Mesodermal cell (in vitro differentiated cells): ENCODE measurements at regions not wholly inside any gene's neighbourhood (a gene's known extent, or its start where the extent isn't known, plus 50 kb on each side); places are given as distances from the start of the nearest gene placed in this dataset.

ENCODE experiments used
- H3K27ac ChIP-seq: 2 replicates; pipeline ENCODE4 v1.7.0; 2013; ENCODE audit warnings: mild to moderate bottlenecking, low read depth, low read length, moderate library complexity; ENCODE audit not compliant: severe bottlenecking
- H3K36me3 ChIP-seq: 2 replicates; pipeline ENCODE4 v1.7.1; 2013; ENCODE audit warnings: mild to moderate bottlenecking, low read length, moderate library complexity; ENCODE audit not compliant: control insufficient read depth, insufficient read depth
- H3K4me1 ChIP-seq: one replicate; pipeline ENCODE4 v1.7.1; 2013; ENCODE audit warnings: mild to moderate bottlenecking, low read length; ENCODE audit not compliant: insufficient read depth, control insufficient read depth, poor library complexity, severe bottlenecking
- H3K4me3 ChIP-seq: 2 replicates; pipeline ENCODE4 v1.7.0; 2013; ENCODE audit warnings: low read length, control low read depth, mild to moderate bottlenecking; ENCODE audit not compliant: insufficient read depth, poor library complexity, severe bottlenecking; ENCODE audit errors: extremely low read depth
- H3K9me3 ChIP-seq: 2 replicates; pipeline ENCODE4 v1.7.1; 2013; ENCODE audit warnings: mild to moderate bottlenecking, low read length, moderate library complexity; ENCODE audit not compliant: control insufficient read depth
- WGBS, 2 experiments: methylation state at CpG; one replicate each; pipeline ENCODE4 v1.1.5; 2013; ENCODE audit warnings: missing lambda C conversion rate in 2 of 2; ENCODE audit not compliant: insufficient coverage in 2 of 2; 5-methylcytosine and 5-hydroxymethylcytosine counted together

DNA sequence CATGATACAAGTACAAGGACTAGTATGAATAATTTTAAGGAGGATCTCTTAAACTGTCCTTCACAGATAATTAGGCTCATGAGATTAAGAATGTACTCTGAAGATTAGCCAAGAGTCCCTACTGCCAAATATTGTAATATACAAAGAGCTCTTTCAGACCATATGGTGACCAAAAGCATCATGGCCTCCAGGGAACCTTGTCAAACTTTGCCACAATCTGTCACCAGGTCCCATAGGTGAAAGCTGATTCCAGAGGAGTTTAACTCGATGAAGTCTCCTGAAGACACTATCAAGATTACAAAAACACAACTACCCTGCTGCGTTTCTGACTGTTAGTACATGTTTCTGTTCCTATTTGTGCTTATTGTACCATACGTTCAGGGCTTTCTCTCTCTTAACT, 395.4 kb upstream of the ITGA1 start:
- Histone ChIP-seq H3K4me3 (no peak overlapping the region), H3K4me1 (no peaks in the 10 kb centered on the region), H3K36me3 (no peaks in the 10 kb centered on the region), H3K27ac (no peak overlapping the region), H3K9me3 (no peaks in the 10 kb centered on the region)
- 80 to 85% methylated on average over 1 to 3 of the region's 3 CpGs for WGBS, 2 experiments

DNA sequence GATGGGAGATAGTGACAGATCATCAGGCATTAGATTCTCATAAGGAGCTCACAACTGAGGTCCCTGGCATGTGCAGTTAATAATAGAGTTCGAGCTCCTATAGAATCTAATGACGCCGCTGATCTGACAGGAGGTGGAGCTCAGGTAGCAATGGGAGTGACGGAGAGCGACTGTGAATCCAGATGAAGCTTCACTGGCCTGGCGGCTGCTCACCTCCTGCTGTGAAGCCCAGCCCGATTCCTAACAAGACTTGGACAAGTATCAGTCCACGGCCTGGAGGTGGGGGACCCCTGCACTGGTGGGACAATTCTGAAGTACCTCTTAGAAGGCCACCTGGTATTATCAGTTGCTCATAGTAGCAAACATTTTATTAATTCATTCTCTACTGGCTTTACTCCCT, 377.9 kb upstream of the ITGA1 start:
- Histone ChIP-seq H3K36me3 (no peaks in the 10 kb centered on the region), H3K9me3 (no peaks in the 10 kb centered on the region), H3K4me3 (no peak overlapping the region), H3K4me1 (no peaks in the 10 kb centered on the region), H3K27ac (no peak overlapping the region)
- 90 to 93% methylated on average over 8 of the region's 8 CpGs for WGBS, 2 experiments

DNA sequence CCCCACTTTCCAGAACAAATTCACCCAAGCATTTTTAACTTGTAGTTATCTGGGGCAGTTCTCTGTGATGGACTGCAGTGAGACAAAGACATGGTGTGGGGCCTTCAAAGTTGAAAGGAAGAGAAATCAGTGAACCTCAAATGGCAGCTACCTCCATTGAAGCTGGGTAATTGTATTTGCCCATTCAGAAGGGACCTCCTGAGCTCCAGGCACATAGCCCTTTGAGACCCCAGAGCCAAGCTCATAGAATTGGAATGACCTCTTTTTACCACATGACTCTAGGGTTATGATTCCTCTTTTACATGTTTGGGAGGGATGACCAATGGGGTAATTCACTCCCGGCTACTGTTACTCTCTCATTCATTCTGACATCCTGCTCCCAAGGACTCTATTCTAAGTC, 368.4 kb upstream of the ITGA1 start:
- Histone ChIP-seq H3K27ac (no peak overlapping the region), H3K4me3 (no peak overlapping the region), H3K9me3 (no peaks in the 10 kb centered on the region), H3K36me3 (no peaks in the 10 kb centered on the region), H3K4me1 (peaks cover 3% of the 10 kb centered on the region)
- WGBS, 2 experiments: 50 to 60% methylated on average over 1 of the region's 1 CpG

DNA sequence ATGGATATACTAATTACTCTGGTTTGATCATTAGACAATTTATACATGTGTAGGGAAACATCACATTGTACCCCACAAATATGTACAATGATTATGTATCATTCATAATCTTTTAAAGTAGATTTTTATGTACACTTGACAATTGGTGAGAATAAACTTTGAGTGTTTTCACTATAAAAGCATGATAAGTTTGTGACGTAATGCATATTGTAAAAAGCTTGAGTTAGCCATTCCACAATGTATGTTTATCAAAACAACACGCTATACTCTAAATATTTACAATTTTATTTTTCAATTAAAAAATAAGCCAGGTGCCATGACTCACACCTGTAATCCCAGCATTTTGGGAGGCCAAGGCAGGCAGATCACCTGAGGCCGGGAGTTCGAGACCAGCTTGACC, 360.1 kb upstream of the ITGA1 start:
- 92% methylated on average over 2 of the region's 4 CpGs; no CpG with 5 or more reads in 1 of the 2 experiments for WGBS, 2 experiments
- no peaks in the 10 kb centered on the region for H3K36me3 ChIP-seq

DNA sequence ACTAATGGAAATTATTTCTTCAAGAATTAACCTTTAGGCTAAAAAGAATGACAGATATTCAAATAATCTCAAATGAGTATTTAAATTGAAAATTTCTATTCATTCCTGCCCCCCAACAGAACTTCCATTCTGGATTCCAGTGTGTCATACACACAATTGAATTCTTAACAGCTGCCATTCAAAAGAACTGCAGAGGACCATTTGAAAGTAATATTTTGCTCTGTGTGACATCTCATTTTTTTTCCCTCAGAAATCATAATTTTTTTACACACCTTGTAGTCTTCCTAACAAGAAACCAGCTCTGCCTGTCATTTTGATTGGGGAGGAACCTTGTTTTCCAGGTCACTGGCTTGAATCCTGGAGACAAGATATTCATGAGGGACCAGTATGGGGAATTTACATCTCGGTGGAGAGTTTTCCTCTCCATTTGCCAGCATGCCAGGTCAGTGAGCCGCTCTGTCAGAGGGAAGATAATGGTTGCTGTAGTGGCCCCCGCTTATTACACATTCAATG, 358.7 kb upstream of the ITGA1 start:
- no peak overlapping the region for H3K4me3 ChIP-seq

More for the DNA sequence above, 360.1 kb upstream of the ITGA1 start:
- Histone ChIP-seq H3K4me1 (peaks cover 3% of the 10 kb centered on the region), H3K27ac (no peak overlapping the region), H3K4me3 (no peak overlapping the region), H3K9me3 (no peaks in the 10 kb centered on the region)

DNA sequence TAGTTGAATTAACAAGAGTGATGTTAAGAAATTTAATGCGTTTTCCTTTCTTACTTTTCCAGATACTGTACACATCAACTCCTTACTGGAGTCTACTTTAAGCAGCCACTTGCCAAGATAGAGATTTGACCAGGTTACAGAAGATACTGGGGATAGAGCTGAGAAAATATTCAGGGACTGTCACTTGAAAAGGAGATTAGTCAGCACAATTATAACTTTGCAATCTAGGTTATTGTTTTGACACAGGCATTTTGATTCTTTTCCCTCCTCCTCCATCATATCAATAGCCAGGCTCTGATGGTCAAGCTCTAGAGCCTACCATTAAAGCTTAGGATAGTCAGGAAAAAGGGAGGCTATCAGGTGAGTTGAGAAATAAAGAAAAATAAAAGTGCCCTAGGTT, 345.9 kb upstream of the ITGA1 start:
- Histone ChIP-seq H3K36me3 (no peaks in the 10 kb centered on the region), H3K4me3 (no peak overlapping the region), H3K4me1 (no peaks in the 10 kb centered on the region), H3K9me3 (no peaks in the 10 kb centered on the region), H3K27ac (no peak overlapping the region)
- no CpG with 5 or more reads among the region's 1 CpG for WGBS, 2 experiments

More for the DNA sequence above, 358.7 kb upstream of the ITGA1 start:
- Histone ChIP-seq H3K36me3 (no peaks in the 10 kb centered on the region), H3K4me1 (peaks cover 3% of the 10 kb centered on the region), H3K27ac (no peak overlapping the region), H3K9me3 (no peaks in the 10 kb centered on the region)
- 67 to 80% methylated on average over 1 of the region's 3 CpGs for WGBS, 2 experiments

DNA sequence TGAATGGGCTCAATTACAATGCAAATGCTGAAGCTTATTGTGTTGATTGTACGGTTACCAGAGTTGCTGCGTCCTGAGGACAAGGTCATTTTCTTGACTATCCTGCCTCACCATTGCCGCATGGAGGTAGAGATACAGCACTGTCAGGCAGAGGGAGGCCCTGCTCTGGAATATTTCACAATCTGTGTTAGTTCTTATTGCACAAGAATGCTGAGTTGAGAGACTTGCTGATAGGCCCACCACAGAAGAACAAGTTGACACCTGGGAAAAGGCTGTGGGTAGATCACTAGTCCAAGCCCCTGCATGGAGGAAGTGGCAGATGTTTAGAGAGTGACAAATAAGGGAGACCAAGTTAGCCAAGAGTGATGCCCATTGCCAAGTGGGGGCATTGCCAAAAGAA, 344.5 kb upstream of the ITGA1 start:
- Histone ChIP-seq H3K4me3 (no peak overlapping the region), H3K36me3 (no peaks in the 10 kb centered on the region), H3K27ac (no peak overlapping the region), H3K9me3 (no peaks in the 10 kb centered on the region), H3K4me1 (no peaks in the 10 kb centered on the region)
- WGBS, 2 experiments: 100% methylated on average over 2 of the region's 3 CpGs; no CpG with 5 or more reads in 1 of the 2 experiments

DNA sequence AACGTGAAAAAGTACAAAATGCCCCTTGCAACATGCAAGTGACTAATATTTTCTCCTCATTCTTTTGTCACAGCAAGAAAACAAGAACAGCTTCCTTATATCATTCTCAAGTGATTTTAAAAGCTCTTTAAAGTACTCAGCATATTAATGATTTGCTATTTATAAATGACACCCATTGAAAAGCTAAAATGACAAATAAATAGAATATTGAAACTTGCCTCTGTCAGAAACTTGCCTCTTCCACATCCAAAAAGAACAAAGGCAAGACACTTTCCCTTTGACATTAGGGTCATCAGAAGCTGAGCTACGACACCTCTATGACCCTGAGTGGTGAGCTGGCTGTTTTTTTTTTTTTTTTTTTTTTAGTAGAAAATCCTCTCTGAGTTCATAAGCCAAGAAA, 339.6 kb upstream of the ITGA1 start:
- Histone ChIP-seq H3K36me3 (no peaks in the 10 kb centered on the region), H3K4me3 (no peak overlapping the region), H3K27ac (no peak overlapping the region), H3K4me1 (no peaks in the 10 kb centered on the region), H3K9me3 (no peaks in the 10 kb centered on the region)
- 20 to 100% methylated on average over 1 of the region's 2 CpGs for WGBS, 2 experiments

DNA sequence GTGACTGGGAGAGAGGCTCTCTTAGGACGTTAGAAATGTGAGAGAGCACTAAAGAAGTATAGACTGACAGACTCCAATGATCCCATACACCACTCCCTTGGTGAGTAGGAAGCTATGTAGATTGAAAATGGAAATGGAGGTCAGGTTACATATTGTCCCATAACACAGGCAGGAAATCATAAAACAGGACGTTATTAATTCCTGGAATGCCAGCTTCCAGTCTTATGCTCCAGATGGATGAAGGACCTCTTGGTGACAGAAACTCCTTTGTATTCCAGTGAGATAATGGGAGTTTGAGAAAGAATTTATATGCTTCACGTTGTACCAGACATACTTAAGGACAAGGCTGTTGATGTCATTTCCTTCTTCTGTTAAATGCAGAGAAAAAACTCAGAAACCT, 338.2 kb upstream of the ITGA1 start:
- Histone ChIP-seq H3K27ac (no peak overlapping the region), H3K36me3 (no peaks in the 10 kb centered on the region), H3K4me3 (no peak overlapping the region), H3K4me1 (no peaks in the 10 kb centered on the region), H3K9me3 (no peaks in the 10 kb centered on the region)
- 60 to 75% methylated on average over 1 of the region's 3 CpGs for WGBS, 2 experiments

DNA sequence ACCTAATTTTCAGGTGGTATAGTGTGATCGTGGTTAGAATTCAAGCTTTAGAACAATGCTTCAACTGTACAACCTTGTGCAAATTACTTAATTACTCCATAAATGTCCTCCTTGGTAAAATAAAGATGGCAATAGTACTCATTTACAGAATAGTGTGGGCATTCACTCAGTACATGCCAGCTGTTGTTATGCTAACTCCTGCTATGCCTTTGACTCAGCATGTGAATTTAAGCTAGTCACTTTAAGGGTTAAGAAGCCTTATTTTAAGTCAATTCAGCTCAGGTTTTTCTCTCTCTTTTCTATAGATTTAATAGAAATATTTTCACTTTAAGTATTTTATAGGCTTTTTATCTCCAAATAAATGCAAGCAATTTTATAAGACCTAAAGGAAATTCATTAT, 335.6 kb upstream of the ITGA1 start:
- H3K9me3 ChIP-seq: no peaks in the 10 kb centered on the region
- no peaks in the 10 kb centered on the region for H3K36me3 ChIP-seq
- no CpG with 5 or more reads among the region's 1 CpG for WGBS, 2 experiments
- no peaks in the 10 kb centered on the region for H3K4me1 ChIP-seq
- no peak overlapping the region for H3K4me3 ChIP-seq
- H3K27ac ChIP-seq: no peak overlapping the region

DNA sequence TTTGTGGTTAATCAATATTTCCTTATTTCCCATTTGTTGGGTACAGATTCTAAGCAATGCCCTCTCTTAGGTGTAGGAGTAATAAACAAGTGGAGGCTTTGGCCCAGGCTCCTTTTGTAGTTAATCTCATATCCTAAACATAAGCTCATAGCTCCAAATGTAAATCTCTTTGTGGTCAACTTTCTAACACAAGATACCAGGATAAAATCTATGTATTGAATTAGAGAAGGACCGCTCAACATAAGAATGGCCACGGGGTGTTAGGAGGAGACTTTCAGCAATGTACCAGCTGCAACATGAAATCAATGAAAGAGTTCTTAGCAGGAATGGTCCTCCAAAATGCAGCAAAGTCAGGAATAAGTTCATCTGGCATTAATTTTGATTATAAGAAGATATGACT, 334.5 kb upstream of the ITGA1 start:
- no peak overlapping the region for H3K4me3 ChIP-seq

More for the DNA sequence above, 334.5 kb upstream of the ITGA1 start:
- WGBS, 2 experiments: 38 to 62% methylated on average over 1 to 2 of the region's 2 CpGs
- Histone ChIP-seq H3K36me3 (no peaks in the 10 kb centered on the region), H3K27ac (no peak overlapping the region), H3K4me1 (no peaks in the 10 kb centered on the region), H3K9me3 (no peaks in the 10 kb centered on the region)
